ENCODE measurements at regions not wholly inside any gene's neighbourhood (a gene's known extent, or its start where the extent isn't known, plus 50 kb on each side); places are given as distances from the start of the nearest gene placed in this dataset.
"Not testable (repeated sequence)": the region's sequence is repeated elsewhere in the genome, so short reads cannot be mapped to it uniquely, and the experiment has no call there.

DNA sequence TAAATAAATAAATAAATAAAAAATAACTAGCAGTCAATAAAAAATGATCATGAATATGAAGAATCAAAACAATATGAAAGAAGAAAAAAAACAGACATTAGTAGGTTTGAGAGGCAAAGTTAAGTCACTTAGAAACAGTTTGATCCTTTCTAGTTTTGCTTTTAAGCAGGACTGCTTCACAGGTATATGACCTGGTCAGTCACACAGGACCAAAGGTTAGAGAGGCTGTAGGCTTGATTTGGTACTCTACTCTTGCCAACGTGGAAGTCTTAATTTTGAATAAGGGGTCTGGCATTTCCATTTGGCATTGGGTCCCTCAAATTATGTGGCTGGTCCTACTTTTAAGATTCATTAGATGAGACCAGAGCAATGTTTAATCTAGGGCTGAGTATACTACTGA is 441.7 kb upstream of the NECTIN3 start:
- DNase-seq, result no peak

DNA sequence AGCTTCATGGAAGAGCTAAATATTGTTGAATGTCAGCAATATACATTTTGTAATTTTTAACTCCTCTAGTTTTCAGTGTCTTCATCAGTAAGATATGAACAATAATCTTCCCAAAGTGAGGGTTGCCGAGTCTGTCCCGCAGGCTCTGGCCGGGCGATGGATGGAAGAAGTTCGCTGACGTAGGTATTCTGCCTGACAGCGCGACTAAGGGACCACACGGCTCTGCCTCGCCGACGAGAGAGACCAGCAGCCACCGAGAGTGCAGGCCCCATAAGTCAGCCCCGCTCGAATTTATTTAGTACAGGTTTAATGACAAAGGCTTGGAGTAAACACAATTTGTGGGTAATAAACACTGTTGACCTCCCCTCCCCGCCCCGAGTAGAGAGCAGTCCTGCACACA is 427.4 kb upstream of the NECTIN3 start:
- no peak for DNase-seq

DNA sequence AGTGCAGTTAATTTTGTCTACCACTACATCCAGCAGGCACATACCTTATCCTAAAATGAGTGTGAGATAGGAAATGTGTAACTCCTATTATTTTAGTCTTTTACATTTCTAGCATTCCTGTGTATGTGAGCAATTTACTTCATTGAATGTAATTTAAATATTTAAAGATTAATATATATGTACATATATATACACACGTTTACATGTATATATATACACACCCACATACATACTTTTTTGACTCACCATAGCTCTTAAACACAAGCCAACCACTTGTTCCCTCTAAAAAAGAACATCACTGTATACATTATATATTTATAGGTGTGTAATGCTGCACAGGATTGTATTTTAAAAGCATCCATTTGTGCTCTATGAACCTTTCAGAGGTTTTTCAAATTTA is 425.6 kb upstream of the NECTIN3 start:
- no peak for DNase-seq

DNA sequence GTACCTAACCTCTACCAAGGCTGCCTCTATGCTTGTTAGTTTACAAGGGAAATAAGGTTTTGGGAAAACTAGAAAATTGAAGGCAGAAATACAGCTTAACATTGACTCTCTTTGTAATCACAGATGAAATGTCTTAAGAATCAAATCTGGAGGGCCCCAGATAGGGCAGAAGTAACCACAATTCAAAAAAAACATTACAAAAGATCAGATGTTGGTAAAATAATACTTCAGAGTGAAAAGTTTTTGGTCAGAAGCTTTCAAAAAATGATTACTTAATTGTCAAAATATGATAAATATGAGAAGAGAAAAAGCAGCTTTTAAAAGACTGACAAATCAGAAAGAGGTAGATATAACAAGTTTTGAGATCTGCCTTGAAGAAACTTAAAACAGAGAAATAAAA is 425.1 kb upstream of the NECTIN3 start:
- no peak for DNase-seq

DNA sequence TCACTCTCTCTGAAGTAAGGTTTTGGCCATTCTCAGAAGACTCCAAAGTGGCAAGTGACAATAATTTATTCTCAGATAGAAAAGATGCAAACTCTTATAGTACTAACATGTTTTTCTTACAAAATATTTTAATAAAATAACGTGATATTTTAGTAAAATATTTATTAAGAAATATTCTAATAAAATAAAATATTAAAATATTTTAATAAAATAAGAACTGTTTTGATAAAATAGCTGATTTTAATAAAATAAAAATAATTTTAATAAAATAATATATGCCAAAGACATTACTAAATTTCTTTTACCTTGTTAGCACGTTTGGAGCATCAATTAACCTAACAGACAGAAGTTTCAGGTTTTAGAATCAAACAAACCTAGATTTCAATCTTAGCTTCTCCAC is 424.0 kb upstream of the NECTIN3 start:
- DNase-seq, result no peak

DNA sequence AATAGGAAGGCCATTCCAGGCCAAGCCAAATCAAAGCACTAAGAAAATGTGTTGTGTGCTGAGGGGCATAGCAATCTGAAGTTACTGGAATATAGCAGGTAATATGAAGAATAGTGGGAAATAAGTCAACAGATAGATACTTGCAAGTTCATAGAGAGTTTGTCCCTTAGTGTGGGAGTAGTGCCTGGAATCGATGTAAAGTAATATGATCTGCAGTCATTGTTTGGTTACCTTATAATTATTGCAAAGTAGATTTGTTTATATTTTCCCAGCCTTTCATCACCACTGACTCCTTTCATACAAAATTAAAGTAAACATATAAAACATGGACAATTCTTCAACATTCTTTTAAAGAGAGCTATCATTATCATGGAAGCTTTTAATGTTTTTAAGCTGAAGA is 420.9 kb upstream of the NECTIN3 start:
- DNase-seq, result no peak

DNA sequence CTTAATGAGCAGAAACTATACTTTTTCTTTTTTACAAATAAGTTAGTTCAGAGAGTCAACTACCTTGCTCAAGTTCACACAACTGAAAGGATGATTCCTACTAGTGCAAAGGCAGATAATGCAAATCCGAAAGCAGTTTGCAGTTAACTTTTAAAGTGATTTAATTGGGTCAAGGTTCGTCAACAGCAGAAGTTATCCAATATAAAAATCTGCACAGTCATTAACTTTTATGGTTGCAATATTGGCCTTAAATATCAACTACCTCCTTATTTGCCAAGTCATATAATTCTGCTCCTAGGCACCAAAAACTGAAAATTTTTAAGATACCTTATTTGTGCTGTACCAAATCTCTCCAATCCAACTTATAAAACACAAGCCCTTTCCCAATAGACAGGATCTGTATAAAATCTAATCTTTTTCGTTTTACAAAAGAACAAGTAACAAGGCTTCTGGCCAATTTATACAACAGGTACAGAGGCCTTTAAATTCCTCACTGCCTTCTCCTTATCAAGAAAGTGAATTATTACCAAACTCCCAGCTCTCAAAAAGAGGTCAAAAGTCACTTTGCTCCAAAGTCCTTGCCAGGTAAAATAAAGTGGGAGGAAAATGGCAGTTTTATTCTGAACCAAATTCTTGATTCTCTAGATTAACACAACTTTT is 416.6 kb upstream of the NECTIN3 start:
- DNase-seq, result no peak

DNA sequence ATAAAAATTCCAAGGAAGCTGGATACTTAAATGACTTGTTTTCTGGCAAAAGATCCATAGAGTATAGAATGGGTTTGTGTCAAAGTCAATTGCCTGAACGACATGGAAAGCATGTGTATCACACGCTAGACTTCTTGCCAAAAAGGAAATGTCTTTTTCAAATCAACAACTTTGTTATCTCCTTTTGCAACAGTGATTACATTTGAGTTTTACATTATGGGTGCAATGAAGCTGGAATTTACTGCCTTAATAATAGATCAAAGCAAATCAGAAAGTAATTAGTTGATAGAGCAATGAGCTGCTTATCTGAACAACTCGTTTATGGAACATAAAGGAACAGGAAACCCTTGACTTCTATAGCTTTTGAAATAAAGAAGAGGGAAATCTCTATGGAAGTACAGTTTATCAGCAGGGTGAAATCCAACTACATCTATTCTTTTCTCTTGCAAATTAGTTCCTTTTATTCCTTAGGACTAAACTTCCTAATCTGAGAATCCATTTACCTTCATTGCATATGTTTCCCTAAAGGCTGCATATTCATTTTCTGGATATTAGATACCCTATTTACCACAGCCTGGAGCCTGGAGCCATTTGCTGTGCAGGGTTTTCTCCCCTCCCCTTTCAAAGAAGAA is 415.1 kb upstream of the NECTIN3 start:
- DNase-seq, result no peak

DNA sequence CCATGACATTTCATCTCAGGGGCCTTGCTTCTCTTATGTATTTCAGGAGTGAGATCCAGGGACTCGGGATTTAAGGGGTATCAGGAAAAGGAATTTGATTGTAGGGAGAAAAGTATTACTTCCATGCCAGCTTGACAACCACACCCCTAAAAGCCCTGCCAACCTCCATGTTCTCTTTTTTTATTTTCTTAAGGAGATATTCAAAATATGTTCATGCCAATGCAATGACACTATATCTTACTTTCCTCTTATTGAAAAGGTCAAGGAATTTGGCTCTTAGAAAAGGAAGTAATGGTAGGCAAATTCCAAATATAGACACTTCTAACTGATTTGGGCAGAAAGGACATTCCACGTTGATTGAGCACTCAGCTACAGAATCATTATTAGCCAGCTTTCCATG is 407.5 kb upstream of the NECTIN3 start:
- no peak for DNase-seq

DNA sequence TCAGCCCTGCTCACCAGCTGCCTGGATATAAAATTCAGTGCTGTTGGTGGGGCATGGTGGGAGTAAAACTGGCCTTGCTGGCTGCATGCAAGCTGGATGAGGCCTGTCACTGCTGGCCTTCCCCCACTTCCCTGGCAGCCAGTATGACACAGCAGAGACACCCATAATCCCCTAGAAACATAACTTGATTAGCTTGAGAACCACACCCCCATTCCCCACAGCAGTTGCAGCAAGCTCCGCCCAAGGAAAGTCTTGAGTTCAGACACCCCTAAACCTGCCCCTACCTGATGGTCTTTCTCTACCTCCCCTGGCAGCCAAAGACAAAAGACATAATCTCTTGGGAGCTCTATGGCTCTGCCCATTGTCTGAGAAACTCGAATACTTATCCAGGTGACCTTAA is 405.1 kb upstream of the NECTIN3 start:
- no peak for DNase-seq

DNA sequence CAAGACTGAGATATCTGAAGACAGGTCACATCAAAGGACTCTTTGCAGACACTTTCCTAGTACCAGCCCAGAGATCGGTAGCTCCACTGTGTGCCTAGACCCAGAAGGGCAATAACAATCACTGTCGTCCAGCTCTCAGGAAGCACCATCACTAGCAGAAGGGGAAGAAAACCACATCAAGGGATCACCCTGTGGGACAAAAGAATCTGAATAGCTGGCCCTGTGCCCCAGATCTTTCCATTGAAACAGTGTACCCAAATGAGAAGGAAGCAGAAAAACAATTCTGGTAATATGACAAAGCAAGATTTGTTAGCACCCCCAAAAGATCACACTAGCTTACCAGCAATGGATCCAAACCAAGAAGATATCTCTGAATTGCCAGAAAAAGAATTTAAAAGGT is 404.4 kb upstream of the NECTIN3 start:
- DNase-seq, result no peak

DNA sequence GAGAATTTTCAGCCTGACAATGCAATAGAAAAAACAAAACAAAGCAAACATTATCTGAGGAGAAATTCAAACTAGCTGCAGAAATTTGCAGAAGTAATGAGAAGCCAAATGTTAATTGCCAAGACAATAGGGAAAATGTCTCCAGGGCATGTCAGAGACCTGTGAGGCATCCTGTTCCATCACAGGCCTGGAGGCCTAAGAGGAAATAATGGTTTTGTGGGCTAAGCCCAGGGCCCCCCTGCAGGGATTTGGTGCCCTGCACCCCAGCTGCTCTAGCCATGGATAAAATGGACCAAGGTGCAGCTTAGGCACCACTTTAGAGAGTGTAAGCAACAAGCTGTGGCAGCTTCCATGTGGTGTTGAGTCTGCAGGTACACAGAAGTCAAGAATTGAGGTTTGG is 401.2 kb upstream of the NECTIN3 start:
- DNase-seq, result no peak

DNA sequence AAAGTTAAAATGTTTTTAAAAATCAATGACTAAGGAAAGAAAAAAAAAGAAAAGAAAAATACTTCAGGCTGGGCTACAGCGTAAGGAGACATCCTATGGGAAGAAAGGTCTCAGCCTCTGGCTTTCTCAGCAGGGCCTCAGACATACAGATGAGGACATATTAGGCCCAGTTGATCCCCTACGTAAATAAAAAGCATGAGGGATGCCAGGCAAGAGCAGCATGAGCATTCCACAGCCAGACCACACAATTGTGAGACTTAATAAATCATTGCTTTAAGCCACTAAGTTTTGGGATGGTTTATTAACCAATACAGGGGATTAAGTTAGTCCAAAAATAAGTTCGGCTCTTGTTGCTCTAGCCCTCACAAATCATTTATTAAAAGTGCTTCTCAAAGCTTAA is 394.1 kb upstream of the NECTIN3 start:
- no peak for DNase-seq

DNA sequence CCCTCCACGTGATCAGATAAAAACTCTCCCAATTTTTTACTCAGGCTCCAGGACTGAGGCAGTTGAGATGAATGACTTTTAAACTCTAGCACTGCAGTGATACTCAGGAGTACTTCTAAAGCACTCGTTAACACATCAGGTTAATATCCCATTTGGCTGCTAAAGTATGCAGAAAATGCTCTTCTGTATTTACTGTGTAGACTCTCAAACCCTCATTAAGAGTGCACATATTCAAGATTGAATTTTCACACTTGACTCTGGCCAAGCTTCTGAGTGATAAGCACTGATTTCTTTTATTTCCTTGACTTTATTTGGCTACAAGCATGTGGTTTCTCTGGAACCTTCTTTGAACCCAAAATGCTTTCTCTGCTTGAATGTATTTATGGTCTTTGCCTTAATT is 392.3 kb upstream of the NECTIN3 start:
- no peak for DNase-seq

DNA sequence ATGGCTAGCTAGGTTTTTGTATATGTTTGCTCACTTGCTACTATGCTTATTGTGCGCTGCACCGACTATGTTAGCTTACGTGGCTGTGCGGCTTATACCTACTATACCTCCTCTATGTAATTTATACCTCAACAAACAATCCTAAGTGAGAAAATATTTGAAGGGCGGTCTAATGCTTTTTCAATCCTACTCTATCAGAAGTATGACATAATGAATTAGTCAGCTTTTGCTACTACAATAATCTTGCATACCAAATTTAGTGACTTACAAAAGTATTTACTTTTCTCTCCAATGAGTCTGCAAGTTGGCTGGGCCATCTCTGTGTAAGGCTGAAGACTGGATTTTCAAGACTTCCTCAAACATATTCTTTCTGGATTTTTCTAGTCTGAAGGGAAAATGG is 391.2 kb upstream of the NECTIN3 start:
- DNase-seq, result no peak

DNA sequence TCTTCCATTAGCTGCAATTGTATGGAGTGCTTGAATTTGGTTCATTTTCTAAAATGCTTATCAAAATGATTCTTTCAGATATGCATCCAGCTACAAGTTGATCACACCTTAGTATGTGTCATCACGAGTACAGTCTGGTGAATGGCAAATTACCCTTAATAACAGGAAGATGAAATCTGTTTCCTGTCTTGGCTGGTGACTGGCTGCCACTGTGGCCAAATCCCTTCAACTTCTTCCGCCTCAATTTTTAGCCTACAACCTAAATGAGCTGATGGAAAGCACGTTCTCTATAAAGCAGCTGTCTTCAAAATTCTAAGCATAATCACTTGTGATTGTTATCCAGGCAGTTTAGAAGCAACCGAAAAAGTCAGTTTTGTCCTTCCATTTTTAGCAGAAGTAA is 387.1 kb upstream of the NECTIN3 start:
- DNase-seq, result no peak

DNA sequence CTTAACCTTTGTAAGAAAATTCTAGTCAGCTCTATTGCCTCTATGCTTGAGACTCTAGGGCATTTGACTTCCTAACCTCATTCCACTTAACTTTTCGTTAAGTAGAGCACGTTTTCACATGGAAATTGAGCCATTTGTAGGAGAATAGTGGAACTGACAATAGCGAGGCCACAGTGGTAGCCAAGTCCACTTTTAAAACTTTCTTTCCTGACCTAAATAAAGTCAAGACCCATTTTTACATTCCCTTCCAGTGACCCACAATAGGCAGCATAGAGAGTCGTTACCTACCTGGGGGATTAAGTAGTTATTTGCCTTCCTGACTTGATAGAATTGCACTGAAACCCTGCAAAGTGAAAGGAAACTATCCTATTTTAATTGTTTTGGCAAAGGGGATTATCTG is 386.0 kb upstream of the NECTIN3 start:
- no peak for DNase-seq

DNA sequence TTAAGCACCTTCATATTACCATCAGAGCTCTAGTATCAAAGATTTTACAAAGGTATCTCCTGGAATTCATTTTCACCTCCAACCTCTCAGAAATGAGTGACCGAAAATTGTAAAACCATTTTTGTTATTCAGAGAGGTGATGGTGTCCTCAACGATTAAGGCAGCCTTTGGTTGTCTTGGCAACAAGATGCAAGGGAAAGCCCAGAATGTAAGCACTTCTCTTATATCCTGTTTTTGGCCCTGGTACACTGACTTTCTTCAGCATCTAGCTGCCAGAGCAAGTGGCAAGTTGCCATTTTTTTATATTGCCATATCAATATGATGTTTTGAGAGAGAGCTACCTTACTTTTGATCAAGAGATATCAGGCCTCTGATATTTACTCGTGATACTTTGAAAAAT is 384.9 kb upstream of the NECTIN3 start:
- DNase-seq, result no peak

DNA sequence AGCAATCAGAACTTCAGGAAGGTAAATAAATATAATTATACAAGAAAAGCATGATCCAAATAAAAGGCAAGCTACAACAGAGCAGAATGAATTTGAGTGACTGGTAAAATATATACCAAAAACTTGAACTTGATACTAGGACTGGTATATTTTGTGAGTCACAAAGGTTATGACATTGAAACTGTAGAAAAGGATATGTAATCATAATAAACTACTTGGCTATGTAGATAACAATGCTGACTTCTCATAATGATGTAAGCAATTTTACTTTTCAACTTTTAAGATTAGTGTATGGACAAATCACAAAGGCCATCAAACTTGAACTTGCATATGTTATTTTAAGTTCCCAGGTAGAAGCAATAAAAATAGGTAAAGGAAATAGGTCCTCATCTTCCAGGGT is 384.5 kb upstream of the NECTIN3 start:
- DNase-seq, result no peak

DNA sequence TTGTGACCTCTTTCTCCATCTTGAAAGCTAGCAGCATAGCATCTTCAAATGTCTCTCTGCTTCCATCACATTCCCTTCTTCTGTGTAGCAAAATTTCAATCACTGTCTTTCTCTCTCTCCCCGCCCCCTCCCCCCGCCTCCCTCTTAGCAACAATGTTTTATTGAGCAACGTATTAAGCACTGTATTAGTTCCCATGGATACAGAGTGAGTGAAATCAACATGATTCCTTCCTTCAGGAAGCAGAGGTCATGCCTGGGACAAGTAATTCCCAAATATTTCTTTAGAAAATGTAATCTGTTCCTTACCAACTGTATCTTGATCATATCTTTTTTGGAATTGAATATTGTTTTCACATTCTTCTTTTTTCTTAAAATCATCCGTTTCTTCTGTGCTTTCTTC is 373.7 kb upstream of the NECTIN3 start:
- no peak for DNase-seq

DNA sequence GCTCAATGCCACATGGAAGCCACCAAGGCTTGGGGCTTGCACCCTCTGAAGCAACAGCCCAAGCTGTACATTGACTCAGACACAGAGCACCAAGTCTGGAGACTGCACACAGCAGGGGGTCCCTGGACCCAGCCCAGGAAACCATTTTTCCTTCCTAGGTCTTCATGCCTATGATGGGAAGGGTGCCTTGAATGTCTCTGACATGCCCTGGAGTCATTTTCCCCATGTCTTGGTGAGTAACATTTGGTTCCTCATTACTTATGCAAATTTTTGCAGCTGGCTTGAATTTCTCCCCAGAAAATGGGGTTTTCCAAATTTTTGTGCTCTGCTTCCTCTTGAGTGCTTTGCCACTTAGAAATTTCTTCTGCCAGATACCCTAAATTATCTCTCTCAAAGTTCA is 367.3 kb upstream of the NECTIN3 start:
- DNase-seq, result not testable (repeated sequence)

DNA sequence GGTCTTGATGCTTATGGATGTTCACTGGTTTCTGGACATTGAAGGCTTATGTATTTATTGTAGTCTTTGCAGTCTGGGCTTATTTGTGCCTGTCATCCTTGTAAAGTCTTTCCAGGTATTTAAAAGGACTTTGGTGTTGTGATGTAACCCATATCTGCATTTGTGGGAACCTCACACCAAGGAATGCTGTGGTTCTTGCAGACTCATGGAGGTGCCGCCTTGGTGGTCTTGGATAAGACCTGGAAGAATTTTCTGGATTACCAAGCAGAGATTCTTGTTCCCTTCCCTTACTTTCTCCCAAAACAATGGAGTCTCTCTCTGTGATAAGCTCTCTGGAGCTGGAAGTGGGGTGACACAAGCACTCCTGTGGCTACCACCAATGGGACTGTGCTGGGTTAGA is 363.5 kb upstream of the NECTIN3 start:
- no peak for DNase-seq

DNA sequence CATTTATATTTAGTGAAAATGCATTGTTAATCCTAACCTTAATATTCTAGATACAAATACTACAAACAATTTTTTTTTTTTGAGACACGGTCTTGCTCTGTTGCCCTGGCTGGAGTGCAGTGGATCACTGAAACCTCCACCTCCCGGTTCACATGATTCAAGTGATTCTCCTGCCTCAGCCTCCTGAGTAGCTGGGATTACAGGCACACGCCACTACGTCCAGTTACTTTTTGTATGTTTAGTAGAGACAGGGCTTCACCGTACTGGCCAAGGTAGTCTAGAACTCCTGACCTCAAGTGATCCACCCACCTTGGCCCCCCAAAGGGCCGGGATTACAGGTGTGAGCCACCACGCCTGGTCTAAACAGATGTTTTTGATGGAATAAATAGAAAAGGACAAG is 361.5 kb upstream of the NECTIN3 start:
- no peak for DNase-seq

DNA sequence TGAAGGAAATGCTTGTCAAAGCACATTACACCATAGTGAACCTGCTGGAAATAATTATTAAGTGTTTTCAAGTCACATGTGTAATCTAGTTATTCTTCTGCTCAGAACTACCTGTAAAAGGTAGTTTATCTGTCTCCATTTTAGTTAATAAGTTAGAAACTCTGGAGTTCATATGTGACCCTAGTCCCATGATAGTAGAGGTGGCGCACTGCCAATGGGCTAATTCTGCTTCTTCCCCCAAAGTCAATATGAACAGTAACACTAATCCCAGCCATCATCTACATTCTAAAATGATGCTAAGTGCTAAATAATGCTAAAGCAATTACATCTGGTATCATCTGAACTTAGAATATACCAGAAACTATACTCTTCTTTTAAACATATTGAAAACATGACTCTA is 361.0 kb upstream of the NECTIN3 start:
- DNase-seq, result no peak

DNA sequence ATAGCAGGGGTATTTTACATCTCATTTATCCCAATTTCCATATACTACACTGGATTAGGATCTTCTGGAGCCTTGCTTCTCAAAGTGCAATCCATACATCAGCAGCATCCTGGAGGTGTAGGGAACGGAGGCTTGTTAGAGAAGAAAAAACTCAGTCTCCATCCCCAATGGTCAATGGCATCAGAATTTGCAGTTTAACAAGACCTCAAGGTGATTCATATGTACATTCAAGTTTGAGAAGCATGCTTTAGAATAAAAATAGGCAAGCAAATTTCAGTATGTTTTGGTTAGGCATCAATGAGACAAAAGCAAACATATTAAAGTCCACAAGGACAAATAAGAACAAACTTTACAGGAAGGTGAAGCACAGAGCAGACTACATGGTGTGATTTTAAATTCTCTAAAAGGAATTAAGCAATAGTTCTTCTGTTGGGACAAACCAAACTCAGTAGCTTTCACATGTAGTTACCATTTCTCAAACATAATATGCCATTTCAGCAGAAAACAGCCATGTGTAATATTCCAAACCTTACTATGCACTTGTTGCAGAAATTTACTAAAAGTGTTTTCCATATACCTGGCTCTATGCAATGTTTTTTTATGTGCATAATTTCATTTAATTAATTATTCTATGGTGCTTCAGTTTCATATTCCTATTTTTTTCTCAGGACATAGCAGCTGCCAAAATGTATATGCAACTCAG is 360.3 kb upstream of the NECTIN3 start:
- DNase-seq, result no peak
